C4-2B (cell line): ENCODE measurements at regions not wholly inside any gene's neighbourhood (a gene's known extent, or its start where the extent isn't known, plus 50 kb on each side); places are given as distances from the start of the nearest gene placed in this dataset.
"Not testable (repeated sequence)": the region's sequence is repeated elsewhere in the genome, so short reads cannot be mapped to it uniquely, and the experiment has no call there.

Experiments used
- CTCF ChIP-seq: fragments of 450-650 bp; conservative IDR thresholded peaks from 2 replicates; pipeline ENCODE4 v1.5.1; 2017; ENCODE audit warnings: mild to moderate bottlenecking
- ZFX ChIP-seq: fragments of 450-650 bp; IDR thresholded peaks from 2 replicates; pipeline ENCODE4 v1.6.1; 2017

- TF ChIP-seq CTCF, ZFX: not testable (repeated sequence)
Measured at GRCh38 chr15:22167521-22167920, 87.2 kb downstream of the OR4M2 start.
